Skin epidermis (tissue), 12 donors: ENCODE measurements at regions not wholly inside any gene's neighbourhood (a gene's known extent, or its start where the extent isn't known, plus 50 kb on each side); places are given as distances from the start of the nearest gene placed in this dataset.

Source experiments
- H3K27ac ChIP-seq, 21 experiments: fragments of 200-600 bp; sonication (generic) in 11 of 21; one replicate each; pipeline ENCODE4 v1.5.0; 2020; ENCODE audit warnings: mild to moderate bottlenecking in 3 of 21, inconsistent platforms in 2 of 21, moderate library complexity in 2 of 21
- H3K4me3 ChIP-seq, 7 experiments: fragments of 200-600 bp; sonication (generic) in 2 of 7; one replicate each; pipeline ENCODE4 v1.5.0; 2020; ENCODE audit warnings: inconsistent platforms in 2 of 7, mild to moderate bottlenecking in 2 of 7, moderate library complexity in 1 of 7

- Histone ChIP-seq H3K4me3 (no peak overlapping the region), H3K27ac (peak overlapping the region in 1 of 21 experiments; percentile 51)
Observed at GRCh38 chr1:24996983-24997893, 67.2 kb upstream of the RUNX3 start.

DNA sequence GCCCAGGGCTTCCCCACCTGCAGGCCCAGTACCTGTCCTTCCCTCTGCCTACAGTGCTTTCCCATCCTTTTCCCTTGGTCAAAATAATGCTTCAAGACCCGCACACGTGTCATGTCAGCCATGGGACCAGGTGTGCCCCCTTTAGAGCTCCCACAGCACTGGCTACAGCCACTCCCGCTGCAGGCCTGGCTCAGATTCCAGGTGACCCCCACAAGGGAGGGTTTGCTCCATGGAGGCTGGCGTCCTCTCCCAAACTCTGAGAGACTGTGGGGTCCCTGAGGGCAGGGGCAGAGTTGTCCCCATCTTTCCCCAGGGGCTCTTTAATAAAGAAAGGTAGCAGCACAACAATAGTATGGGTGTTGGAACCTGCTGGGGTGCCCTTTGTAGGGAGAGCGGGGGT lies 66.4 kb upstream of the RUNX3 start:
- Histone ChIP-seq H3K27ac (peak overlapping the region in 1 of 21 experiments; percentile 51), H3K4me3 (no peak overlapping the region)

DNA sequence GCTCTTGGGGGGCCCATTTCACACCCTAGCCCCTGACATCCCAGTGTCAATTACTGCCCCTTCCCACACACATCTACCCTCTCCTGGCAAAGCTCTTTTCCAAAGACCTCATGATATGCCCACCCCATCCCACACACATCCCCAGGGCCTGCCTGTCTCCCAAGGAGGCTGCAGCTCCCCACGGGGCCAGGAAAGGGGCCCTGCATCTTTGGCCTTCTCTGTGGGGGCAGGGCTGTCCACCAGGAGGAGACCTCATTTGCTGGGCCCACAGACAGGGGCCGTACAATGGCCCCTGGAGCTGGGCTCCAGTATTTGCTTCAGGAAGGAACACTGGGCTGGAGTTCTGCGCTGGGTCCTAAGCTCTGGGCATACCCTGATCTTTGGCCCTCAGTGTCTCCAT lies 65.6 kb upstream of the RUNX3 start:
- Histone ChIP-seq H3K27ac (peak overlapping the region in 2 of 21 experiments; percentile 10 to 25), H3K4me3 (no peak overlapping the region)

DNA sequence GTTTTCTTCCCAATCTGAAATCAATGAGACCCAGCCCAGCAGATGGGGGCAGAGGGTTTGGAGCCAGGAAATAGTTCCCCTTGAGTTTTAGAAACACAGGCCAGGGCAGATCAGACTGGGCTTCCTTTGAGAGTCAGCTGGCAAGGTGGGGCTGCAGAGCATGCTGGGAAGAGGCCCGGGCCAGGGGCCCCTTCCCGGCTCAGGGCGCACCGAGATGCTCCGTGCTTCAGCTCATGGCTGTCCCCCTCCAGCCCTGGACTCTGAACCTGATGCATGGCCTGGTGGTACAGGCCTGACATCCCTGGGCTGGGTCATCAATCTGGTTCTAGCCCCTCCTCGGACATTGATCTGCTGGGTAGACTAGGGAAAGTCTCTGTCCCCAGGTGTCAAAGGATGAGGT lies 65.1 kb upstream of the RUNX3 start:
- peak overlapping the region in 1 of 21 experiments; percentile 29 for H3K27ac ChIP-seq
- H3K4me3 ChIP-seq: no peak overlapping the region

DNA sequence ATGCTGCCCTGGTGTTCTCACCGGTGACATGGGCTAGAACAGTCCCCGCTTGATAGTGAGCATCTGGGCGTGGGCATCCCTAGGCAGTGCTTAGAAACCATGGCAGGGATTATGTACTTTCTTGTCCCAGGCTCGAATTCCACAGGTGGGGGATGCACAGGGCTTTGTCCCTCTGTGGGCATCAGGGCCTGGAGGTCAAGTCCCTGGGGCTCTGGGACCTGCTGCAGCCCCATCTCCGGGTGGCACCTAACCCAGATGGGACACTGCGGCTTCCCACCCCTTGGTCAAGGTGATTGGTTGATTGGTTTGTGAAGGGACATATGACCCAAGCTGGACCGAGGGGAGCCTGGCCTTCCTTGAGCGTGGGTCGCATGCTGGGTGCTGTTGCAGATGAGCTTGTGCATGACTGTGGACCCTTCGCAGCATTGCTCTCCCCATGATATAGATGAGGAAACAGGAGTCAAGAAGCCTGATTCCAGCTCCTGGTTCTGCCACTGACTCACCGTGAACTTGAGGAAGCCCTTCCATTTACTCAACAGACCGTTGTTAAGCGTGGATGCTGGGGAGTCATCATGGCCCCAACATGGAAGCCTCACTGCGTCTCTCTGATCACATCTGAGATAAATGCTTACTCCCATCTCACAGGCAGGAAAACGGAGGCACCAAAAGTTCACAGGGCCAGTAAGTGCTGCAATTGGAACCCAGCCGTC lies 64.0 kb upstream of the RUNX3 start:
- Histone ChIP-seq H3K27ac (peak overlapping the region in 1 of 21 experiments; percentile 95), H3K4me3 (no peak overlapping the region)

DNA sequence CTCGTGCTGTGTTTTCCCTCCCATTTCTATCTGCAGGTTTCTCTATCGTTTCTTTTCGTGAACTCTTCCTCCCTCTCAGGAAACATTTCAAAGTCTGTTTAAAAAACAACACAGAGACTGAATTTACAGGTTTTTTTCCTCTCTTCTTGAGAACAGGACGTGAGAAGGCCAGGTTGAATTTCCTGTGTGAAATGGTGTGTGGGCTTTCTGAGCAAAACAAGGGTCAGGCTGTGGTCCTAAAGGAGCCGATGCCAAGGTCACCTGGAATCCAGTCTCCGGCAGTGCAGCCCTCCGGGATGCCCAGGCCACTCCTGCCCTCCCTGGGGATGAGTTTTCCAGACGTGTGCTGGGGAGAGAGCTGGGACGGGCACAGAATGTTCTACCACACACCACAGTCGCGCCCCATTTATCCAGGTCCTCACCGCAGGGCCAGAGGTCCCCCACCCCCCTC lies 62.7 kb upstream of the RUNX3 start:
- Histone ChIP-seq H3K4me3 (no peak overlapping the region), H3K27ac (peak overlapping the region in 11 of 21 experiments; percentile 13 to 95 (median 71))

DNA sequence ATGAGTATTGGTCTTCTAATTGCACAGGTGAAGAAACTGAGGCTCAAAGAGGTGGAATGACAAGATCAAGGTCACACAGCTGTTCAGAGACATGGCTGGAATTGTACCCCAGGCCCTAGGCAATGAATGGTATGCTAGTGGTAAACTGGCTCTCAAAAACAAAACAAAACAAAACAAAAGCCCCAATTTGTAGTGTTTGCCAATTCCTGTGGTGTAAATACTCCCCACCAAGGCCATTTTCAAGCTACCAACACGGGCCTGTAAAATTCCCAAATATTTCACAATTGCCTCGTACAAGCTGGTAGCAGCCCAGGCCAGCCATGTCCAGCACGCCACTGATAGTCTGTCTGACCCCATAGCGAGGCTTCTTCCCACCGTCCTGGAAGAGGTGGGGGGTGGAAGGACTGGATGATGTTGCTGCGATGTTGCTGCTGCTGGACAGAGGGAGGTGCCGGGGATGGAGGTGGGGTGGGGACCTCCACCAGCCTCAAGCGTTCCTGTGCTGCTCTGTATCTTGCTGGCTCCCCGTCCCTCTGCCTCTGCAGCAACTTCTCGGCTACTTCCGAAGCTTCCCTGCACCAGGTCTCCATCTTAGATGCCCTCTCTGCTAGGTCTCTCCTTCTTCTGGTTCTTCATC lies 62.2 kb upstream of the RUNX3 start:
- Histone ChIP-seq H3K4me3 (no peak overlapping the region), H3K27ac (peak overlapping the region in 11 of 21 experiments; percentile 13 to 95 (median 71))

GRCh38 chr1:24991697-24992096 lies 61.6 kb upstream of the RUNX3 start:
- peak overlapping the region in 8 of 21 experiments; percentile 13 to 95 (median 78) for H3K27ac ChIP-seq

DNA sequence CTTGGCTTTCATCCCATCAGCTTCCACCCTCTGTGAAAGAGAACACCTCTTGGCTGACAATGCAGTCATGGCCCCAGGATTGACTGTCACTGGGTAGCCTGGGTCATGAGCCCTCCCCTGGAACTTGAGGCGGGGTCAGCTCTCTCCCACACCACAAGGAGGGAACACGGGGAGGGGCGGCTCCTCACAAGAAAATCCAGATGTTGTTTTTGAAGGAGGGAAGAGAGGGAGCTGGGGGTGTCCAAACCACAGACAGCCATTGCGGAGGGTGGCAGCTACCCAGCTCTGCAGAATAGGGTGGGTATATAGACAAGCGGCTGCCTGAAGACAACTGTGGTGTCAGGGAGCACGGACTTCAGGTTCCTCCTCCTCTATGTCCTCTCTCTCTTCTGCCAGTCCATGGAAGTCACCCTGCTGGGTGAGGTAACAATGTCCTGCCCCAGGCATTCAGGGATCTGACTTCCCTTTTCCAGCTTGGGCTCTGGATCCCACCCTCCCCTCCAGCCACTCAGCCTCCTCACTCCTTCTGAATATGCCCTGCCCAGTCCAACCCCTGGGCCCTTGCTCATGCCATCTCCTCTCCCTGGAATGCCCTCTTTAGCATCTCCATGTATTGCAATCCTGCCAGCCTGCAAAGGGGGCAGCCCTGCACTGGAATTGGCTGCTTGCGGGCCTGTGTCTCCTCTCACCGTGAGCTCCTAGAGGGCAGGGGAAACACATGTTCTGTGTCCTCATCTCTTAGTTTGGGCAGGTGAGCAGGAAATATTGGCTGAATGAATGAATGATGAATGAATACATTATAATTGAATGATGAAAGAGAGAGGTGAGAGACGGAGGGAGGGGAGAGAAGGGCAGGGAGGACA lies 60.9 kb upstream of the RUNX3 start:
- no peak overlapping the region for H3K4me3 ChIP-seq
- peak overlapping the region in 5 of 21 experiments; percentile 52 to 95 (median 82) for H3K27ac ChIP-seq

More at GRCh38 chr1:24991697-24992096, 61.6 kb upstream of the RUNX3 start:
- no peak overlapping the region for H3K4me3 ChIP-seq

DNA sequence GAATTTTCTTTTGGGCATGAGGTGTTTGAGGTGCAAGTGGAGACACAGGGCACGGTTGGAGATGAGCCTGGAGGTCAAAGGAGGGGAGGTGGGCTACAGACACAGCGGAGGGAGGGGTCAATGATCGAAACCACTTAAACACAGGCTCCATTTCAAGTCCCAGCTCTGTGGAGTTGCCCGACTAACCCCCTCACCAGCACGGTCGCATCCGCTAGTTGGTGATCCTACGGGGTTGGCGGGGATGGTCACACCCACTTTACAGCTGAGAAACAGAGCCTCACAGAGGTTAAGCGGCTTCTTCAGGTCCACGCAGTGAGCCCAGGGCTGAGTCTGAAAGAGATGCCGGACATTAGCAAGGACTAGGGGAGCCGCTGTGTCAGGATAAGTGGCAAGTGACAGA lies 60.1 kb upstream of the RUNX3 start:
- no peak overlapping the region for H3K27ac ChIP-seq
- H3K4me3 ChIP-seq: no peak overlapping the region

DNA sequence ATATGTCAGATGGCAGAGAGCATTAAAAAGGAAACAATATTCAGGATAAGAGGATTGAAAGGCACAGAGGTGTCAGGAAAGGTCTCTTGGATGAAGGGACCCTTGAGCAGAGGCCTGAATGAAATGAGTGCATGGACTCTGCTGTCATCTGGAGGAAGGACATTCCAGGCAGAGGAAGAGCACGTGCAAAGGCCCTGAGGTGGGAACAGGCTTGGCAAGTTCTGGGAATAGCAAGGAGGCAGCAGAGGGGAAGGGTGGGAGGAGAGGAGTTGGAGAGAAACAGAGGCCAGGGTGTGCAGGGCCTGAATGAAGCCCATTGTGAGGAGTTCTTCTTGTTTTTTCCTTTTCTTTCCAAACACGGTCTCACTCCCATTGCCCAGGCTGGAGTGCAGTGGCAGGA lies 59.0 kb upstream of the RUNX3 start:
- Histone ChIP-seq H3K4me3 (no peak overlapping the region), H3K27ac (no peak overlapping the region)

DNA sequence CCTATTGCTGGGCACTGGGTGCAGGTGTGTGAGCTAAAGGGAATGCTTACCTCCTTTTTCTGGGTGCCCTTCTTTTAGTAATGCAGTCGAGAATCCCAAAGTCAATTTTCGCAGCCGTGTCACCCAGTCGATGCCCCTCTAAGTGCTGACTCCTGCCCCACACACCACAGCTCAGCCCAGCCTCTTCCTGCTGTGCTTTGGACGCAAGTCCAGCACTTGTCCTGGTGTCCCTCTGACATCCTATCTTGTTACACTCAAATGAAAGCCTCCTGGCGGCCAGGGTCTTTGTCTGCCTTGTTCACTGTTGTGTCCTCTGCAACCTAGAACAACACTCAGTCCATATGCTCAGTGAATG lies 58.5 kb upstream of the RUNX3 start:
- Histone ChIP-seq H3K27ac (no peak overlapping the region), H3K4me3 (no peak overlapping the region)

DNA sequence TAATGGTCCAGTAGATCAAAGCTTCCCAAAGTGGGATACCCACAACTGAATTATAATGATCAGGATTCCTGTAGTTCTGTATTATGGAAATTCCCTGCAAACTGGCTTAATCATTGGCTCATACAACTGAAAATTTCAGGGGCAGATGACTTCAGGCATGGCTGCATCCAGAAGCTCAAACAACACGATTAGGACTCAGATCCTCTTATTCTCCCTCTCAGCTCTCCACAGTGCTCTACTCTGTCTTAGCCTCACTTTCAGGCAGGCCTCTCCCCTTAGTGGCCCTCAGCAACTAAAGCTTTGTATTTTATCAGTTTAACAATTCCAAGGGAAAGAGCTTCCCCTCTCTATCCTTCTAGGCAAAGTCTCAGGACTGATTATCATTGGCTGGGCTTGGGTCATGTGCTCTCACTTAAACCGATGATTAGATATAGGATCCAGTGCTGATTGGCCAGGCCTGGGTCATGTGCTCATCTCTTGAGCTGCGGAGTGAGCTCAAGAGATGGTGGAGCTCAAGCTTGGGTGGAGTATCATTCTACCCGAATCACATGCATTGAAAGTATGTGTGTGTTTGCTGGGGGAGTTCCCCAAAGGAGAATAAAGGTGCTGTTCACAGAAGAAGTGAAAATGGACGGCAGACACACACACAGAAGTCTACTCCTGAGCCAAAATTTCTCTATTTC lies 57.9 kb upstream of the RUNX3 start:
- H3K27ac ChIP-seq: no peak overlapping the region

DNA sequence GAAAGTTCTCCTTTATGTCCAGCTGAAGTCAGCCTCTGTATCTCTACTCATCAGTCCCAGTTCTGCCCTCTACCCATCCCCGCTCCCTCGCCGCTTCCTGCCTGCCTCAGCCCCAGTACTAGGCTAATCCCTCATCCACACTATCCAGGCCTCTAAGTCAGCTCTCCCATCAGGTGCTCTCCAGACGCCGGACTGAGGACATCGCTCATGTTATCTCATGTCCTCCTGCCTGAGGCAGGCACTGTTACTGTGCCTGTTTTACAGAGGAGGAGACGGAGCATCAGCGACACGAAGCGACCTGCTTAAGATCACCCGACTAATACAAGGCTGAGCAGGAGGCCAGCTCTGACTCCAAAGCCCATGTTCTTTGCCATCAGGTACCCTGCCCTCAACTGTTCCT lies 57.3 kb upstream of the RUNX3 start:
- no peak overlapping the region for H3K4me3 ChIP-seq
- no peak overlapping the region for H3K27ac ChIP-seq

More for the DNA sequence above, 57.9 kb upstream of the RUNX3 start:
- no peak overlapping the region for H3K4me3 ChIP-seq

- Histone ChIP-seq H3K4me3 (no peak overlapping the region), H3K27ac (peak overlapping the region in 2 of 21 experiments; percentile 30 to 48)
Observed at GRCh38 chr1:24986372-24986965, 56.4 kb upstream of the RUNX3 start.

DNA sequence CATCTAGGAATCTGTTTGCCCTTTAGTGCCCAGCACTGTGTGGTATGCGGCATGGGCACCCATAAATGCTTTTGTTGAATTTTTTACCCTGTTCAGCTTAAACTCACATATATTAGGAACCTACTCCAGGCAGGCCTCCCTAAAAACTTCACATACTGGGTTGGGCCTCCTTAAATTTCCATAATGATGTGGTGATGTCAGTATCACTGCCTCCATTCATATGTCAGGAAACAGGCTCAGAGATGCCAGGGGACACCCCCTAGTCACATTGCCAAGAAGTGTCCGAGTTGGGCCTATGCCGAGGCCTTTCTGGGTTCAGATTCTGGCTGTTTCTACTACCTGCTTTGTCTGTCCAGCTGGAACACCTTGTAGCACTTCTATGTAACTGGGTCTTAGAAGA lies 55.7 kb upstream of the RUNX3 start:
- H3K27ac ChIP-seq: peak overlapping the region in 1 of 21 experiments; percentile 20
- no peak overlapping the region for H3K4me3 ChIP-seq

GRCh38 chr1:24984800-24985522 lies 54.9 kb upstream of the RUNX3 start:
- Histone ChIP-seq H3K27ac (peak overlapping the region in 2 of 21 experiments; percentile 24 to 56), H3K4me3 (no peak overlapping the region)

- H3K27ac ChIP-seq: no peak overlapping the region
- no peak overlapping the region for H3K4me3 ChIP-seq
Observed at GRCh38 chr1:24984300-24984699, 54.2 kb upstream of the RUNX3 start.
